ENCODE measurements at regions not wholly inside any gene's neighbourhood (a gene's known extent, or its start where the extent isn't known, plus 50 kb on each side); places are given as distances from the start of the nearest gene placed in this dataset.

DNA sequence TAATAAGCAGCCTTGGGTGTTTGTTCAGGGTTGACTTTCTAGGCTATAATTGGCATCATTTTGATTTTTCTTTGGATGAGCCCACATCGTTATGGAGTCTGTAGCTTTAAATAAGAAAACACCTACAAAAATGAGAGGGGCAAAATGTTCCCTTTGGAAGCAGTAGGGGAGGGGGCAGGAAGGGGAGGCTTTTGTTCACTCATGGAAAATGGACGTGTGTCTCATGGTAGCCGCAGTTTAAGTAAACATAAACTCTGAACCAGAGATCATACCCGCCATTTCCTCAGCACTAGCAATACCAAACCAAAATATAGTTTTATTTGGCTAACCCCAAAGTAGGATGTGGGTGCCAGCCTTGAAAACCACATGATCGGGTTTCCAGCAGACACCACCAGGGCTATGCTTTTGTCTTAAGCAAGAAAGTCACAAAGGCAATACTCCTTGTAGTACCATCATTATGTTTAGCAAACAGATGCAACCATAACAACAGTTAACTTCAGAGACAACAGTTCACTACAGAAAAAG, 572.5 kb upstream of the JAG1 start:
- Histone ChIP-seq H2AK5ac (ENCODE audit: low read depth, low read length) (no peak overlapping the region), H3K4me2 (ENCODE audit: insufficient read depth in 1 of 2, low read depth in 2 of 2, low read length in 2 of 2) (no peak overlapping the region), H2BK20ac (ENCODE audit: low read length) (no peak overlapping the region), H3K23ac (ENCODE audit: insufficient read length) (no peak overlapping the region), H4K5ac (ENCODE audit: insufficient read length, low read depth, low read length) (no peak overlapping the region), H3K4me3 (ENCODE audit: extremely low read depth in 1 of 4, insufficient read depth in 2 of 4, low read depth in 3 of 4, low read length in 4 of 4) (no peak overlapping the region), H3K36me3 (ENCODE audit: control insufficient read depth in 2 of 4, insufficient read depth in 4 of 4, low read length in 3 of 4) (no peaks in the 10 kb centered on the region), H3K23me2 (ENCODE audit: low read depth, low read length) (no peaks in the 10 kb centered on the region), H3K79me2 (ENCODE audit: control insufficient read depth in 1 of 2, insufficient read depth in 2 of 2, low read length in 2 of 2) (no peaks in the 10 kb centered on the region), H3K56ac (replicated peaks; ENCODE audit: insufficient read length, low read depth, low read length) (no peak overlapping the region), H3K4me1 (replicated peaks in 1 of 4; ENCODE audit: control insufficient read depth in 3 of 4, insufficient read depth in 4 of 4, low read length in 3 of 4) (peaks cover 0 to 8% (median 6%) of the 10 kb centered on the region in 4 experiments; a peak in 4 of 7 replicates), H3K27me3 (replicated peaks in 1 of 4; ENCODE audit: control insufficient read depth in 3 of 4, extremely low read depth in 1 of 4, insufficient read depth in 3 of 4, low read length in 3 of 4) (no peaks in the 10 kb centered on the region; a peak in 2 of 7 replicates), H3K18ac (ENCODE audit: extremely low read depth, low read length) (no peak overlapping the region), H2BK5ac (ENCODE audit: low read depth, low read length) (no peak overlapping the region), H3K9me3 (ENCODE audit: insufficient read depth in 2 of 2, low read depth in 1 of 2, low read length in 1 of 2) (no peaks in the 10 kb centered on the region), H2AFZ (ENCODE audit: low read length) (no peak overlapping the region), H2BK15ac (ENCODE audit: low read length) (no peak overlapping the region), H4K8ac (ENCODE audit: extremely low read depth, insufficient read depth, low read length) (no peak overlapping the region), H4K91ac (replicated peaks; ENCODE audit: insufficient read length, low read length) (no peak overlapping the region), H3K4ac (replicated peaks; ENCODE audit: insufficient read length, low read depth, low read length) (no peak overlapping the region), H4K20me1 (replicated peaks in 1 of 2; ENCODE audit: control insufficient read depth in 1 of 2, insufficient read depth in 2 of 2, low read length in 2 of 2) (no peaks in the 10 kb centered on the region), H3K79me1 (ENCODE audit: low read depth, low read length) (no peaks in the 10 kb centered on the region), H2BK120ac (replicated peaks; ENCODE audit: low read depth, low read length) (no peak overlapping the region), H3K14ac (ENCODE audit: insufficient read length) (no peak overlapping the region), H2BK12ac (ENCODE audit: low read depth, low read length) (no peak overlapping the region), H3K27ac (ENCODE audit: low read depth, low read length) (no peak overlapping the region), H3K9ac (replicated peaks in 1 of 4; ENCODE audit: extremely low read depth in 1 of 4, low read depth in 3 of 4, low read length in 3 of 4) (no peak overlapping the region)
- FAIRE-seq (no peak), DNase-seq (ENCODE audit: low read depth in 1 of 2, low spot score in 2 of 2) (no peak)
- CTCF ChIA-PET (ENCODE audit: partially characterized antibody): no interaction called here
- POLR2A ChIA-PET (ENCODE audit: partially characterized antibody): no interaction called here
- TF ChIP-seq, protein P1, sequence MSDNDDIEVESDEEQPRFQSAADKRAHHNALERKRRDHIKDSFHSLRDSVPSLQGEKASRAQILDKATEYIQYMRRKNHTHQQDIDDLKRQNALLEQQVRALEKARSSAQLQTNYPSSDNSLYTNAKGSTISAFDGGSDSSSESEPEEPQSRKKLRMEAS (IDR thresholded peaks at IDR 0.05): no peak
- TF ChIP-seq, protein P2, sequence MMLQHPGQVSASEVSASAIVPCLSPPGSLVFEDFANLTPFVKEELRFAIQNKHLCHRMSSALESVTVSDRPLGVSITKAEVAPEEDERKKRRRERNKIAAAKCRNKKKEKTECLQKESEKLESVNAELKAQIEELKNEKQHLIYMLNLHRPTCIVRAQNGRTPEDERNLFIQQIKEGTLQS (IDR thresholded peaks at IDR 0.05; ENCODE audit: insufficient read depth, low read depth, low read length): no peak
- no peak for TF ChIP-seq CEBPB (IDR thresholded peaks at IDR 0.05; ENCODE audit: low read depth, low read length)
- 97% methylated on average over 5 of the region's 5 CpGs; no CpG with 5 or more reads in 1 of the 2 experiments for WGBS, 2 experiments (ENCODE audit: extremely low coverage in 1 of 2, insufficient coverage in 1 of 2, insufficient read length in 1 of 2, insufficient replicate concordance in 2 of 2, low coverage in 1 of 2, low lambda C conversion rate in 2 of 2, missing lambda C conversion rate in 1 of 2)

Measured in H1 (cell line).